Activated T-helper 2 cell treated with anti-CD3 and anti-CD28 coated beads, Interferon-gamma antibody, Interleukin-2, Interleukin-4, amounts not matched to agents 10 μg/mL and 5 μg/mL and 100 μg/mL, durations not matched to agents 14 hours and 24 hours and 36 hours (primary cell): ENCODE measurements at regions not wholly inside any gene's neighbourhood (a gene's known extent, or its start where the extent isn't known, plus 50 kb on each side); places are given as distances from the start of the nearest gene placed in this dataset.

Source experiments
- DNase-seq: peaks from one replicate; pipeline ENCODE4 v3.0.0; 2021; ENCODE audit warnings: low spot score
- H3K27ac Mint-ChIP-seq: one replicate; pipeline ENCODE4 v1.8.0; 2021; ENCODE audit warnings: mixed read lengths
- H3K27me3 Mint-ChIP-seq: one replicate; pipeline ENCODE4 v1.8.0; 2021; ENCODE audit warnings: low read depth, mixed read lengths
- H3K36me3 Mint-ChIP-seq: one replicate; pipeline ENCODE4 v1.8.0; 2021; ENCODE audit warnings: low read depth, mixed read lengths
- H3K4me1 Mint-ChIP-seq: one replicate; pipeline ENCODE4 v1.8.0; 2021; ENCODE audit warnings: low read depth, mixed read lengths
- H3K4me3 Mint-ChIP-seq: one replicate; pipeline ENCODE4 v1.8.0; 2021; ENCODE audit warnings: low read depth, mild to moderate bottlenecking, moderate library complexity, mixed read lengths
- H3K9me3 Mint-ChIP-seq: one replicate; pipeline ENCODE4 v1.8.0; 2021; ENCODE audit warnings: mixed read lengths
- intact Hi-C: fragments of 100-400 bp; cut with micrococcal nuclease; formaldehyde crosslinking; loops from one replicate; pipeline ENCODE4 v1.15.1; 2023

- H3K27me3 Mint-ChIP-seq, result no peaks in the 10 kb centered on the region
- no peak overlapping the region for H3K27ac Mint-ChIP-seq
- H3K4me3 Mint-ChIP-seq, result no peak overlapping the region
- no peaks in the 10 kb centered on the region for H3K9me3 Mint-ChIP-seq
- H3K36me3 Mint-ChIP-seq, result no peaks in the 10 kb centered on the region
- intact Hi-C loops, result no loop called here
- H3K4me1 Mint-ChIP-seq, result no peaks in the 10 kb centered on the region
- no peak for DNase-seq
Observed at GRCh38 chr2:240296104-240296406, 139.4 kb upstream of the GPC1 start.

GRCh38 chr2:240296476-240297255, 138.8 kb upstream of the GPC1 start:
- Mint-ChIP-seq H3K9me3 (no peaks in the 10 kb centered on the region), H3K4me3 (no peak overlapping the region), H3K27ac (no peak overlapping the region), H3K36me3 (no peaks in the 10 kb centered on the region), H3K4me1 (no peaks in the 10 kb centered on the region), H3K27me3 (no peaks in the 10 kb centered on the region)
- no peak for DNase-seq
- intact Hi-C loops, result no loop called here

- no peak overlapping the region for H3K4me3 Mint-ChIP-seq
- no peak overlapping the region for H3K27ac Mint-ChIP-seq
- no peak for DNase-seq
- no peaks in the 10 kb centered on the region for H3K36me3 Mint-ChIP-seq
- no peaks in the 10 kb centered on the region for H3K9me3 Mint-ChIP-seq
- no peaks in the 10 kb centered on the region for H3K4me1 Mint-ChIP-seq
- H3K27me3 Mint-ChIP-seq, result no peaks in the 10 kb centered on the region
- intact Hi-C loops, result no loop called here
Observed at GRCh38 chr2:240297256-240298116, 138.0 kb upstream of the GPC1 start.

GRCh38 chr2:240298117-240298790, 137.2 kb upstream of the GPC1 start:
- DNase-seq, result no peak
- intact Hi-C loops, result no loop called here
- Mint-ChIP-seq H3K27ac (no peak overlapping the region), H3K9me3 (no peaks in the 10 kb centered on the region), H3K4me1 (no peaks in the 10 kb centered on the region), H3K36me3 (no peaks in the 10 kb centered on the region), H3K27me3 (no peaks in the 10 kb centered on the region), H3K4me3 (no peak overlapping the region)

- no peaks in the 10 kb centered on the region for H3K9me3 Mint-ChIP-seq
- no peak overlapping the region for H3K4me3 Mint-ChIP-seq
- H3K4me1 Mint-ChIP-seq, result no peaks in the 10 kb centered on the region
- intact Hi-C loops, result no loop called here
- H3K27ac Mint-ChIP-seq, result no peak overlapping the region
- no peak for DNase-seq
- no peaks in the 10 kb centered on the region for H3K27me3 Mint-ChIP-seq
- H3K36me3 Mint-ChIP-seq, result no peaks in the 10 kb centered on the region
Observed at GRCh38 chr2:240298803-240299709, 136.4 kb upstream of the GPC1 start.

- DNase-seq, result no peak
- no peaks in the 10 kb centered on the region for H3K27me3 Mint-ChIP-seq
- no peaks in the 10 kb centered on the region for H3K9me3 Mint-ChIP-seq
- no peaks in the 10 kb centered on the region for H3K36me3 Mint-ChIP-seq
- no peak overlapping the region for H3K27ac Mint-ChIP-seq
- H3K4me1 Mint-ChIP-seq, result no peaks in the 10 kb centered on the region
- intact Hi-C loops, result loop anchor here (10.0 kb wide), 1 partner anchor 135 kb away; the partner anchor contains the start of gene GPC1
- H3K4me3 Mint-ChIP-seq, result no peak overlapping the region
Observed at GRCh38 chr2:240299710-240300068, 135.8 kb upstream of the GPC1 start.

- no peaks in the 10 kb centered on the region for H3K9me3 Mint-ChIP-seq
- no peaks in the 10 kb centered on the region for H3K36me3 Mint-ChIP-seq
- H3K4me3 Mint-ChIP-seq, result no peak overlapping the region
- no peak for DNase-seq
- H3K27ac Mint-ChIP-seq, result no peak overlapping the region
- no peaks in the 10 kb centered on the region for H3K4me1 Mint-ChIP-seq
- no peaks in the 10 kb centered on the region for H3K27me3 Mint-ChIP-seq
- intact Hi-C loops, result loop anchor here (10.0 kb wide), 1 partner anchor 134 kb away; the partner anchor contains the start of gene GPC1
Observed at GRCh38 chr2:240300261-240300821, 135.1 kb upstream of the GPC1 start.

- Mint-ChIP-seq H3K4me1 (no peaks in the 10 kb centered on the region), H3K27me3 (no peaks in the 10 kb centered on the region), H3K36me3 (no peaks in the 10 kb centered on the region), H3K27ac (no peak overlapping the region), H3K4me3 (no peak overlapping the region), H3K9me3 (no peaks in the 10 kb centered on the region)
- intact Hi-C loops, result loop anchor here (10.0 kb wide), 1 partner anchor 134 kb away; the partner anchor contains the start of gene GPC1
- DNase-seq, result no peak
Observed at GRCh38 chr2:240300840-240301239, 134.6 kb upstream of the GPC1 start.

- intact Hi-C loops, result loop anchor here (10.0 kb wide), 1 partner anchor 133 kb away; the partner anchor contains the start of gene GPC1
- no peaks in the 10 kb centered on the region for H3K36me3 Mint-ChIP-seq
Observed at GRCh38 chr2:240301256-240301795, 134.1 kb upstream of the GPC1 start.

GRCh38 chr2:240302041-240302440, 133.4 kb upstream of the GPC1 start:
- no peak for DNase-seq
- H3K27ac Mint-ChIP-seq, result no peak overlapping the region
- no peak overlapping the region for H3K4me3 Mint-ChIP-seq

More at GRCh38 chr2:240301256-240301795, 134.1 kb upstream of the GPC1 start:
- Mint-ChIP-seq H3K4me3 (no peak overlapping the region), H3K27me3 (no peaks in the 10 kb centered on the region), H3K9me3 (no peaks in the 10 kb centered on the region), H3K27ac (no peak overlapping the region), H3K4me1 (no peaks in the 10 kb centered on the region)
- no peak for DNase-seq

GRCh38 chr2:240302933-240303595, 132.4 kb upstream of the GPC1 start:
- H3K27me3 Mint-ChIP-seq, result no peaks in the 10 kb centered on the region
- no peak for DNase-seq
- no peaks in the 10 kb centered on the region for H3K4me1 Mint-ChIP-seq
- H3K9me3 Mint-ChIP-seq, result no peaks in the 10 kb centered on the region
- intact Hi-C loops, result loop anchor here (10.0 kb wide), 1 partner anchor 132 kb away; the partner anchor contains the start of gene GPC1
- H3K4me3 Mint-ChIP-seq, result no peak overlapping the region
- H3K27ac Mint-ChIP-seq, result no peak overlapping the region
- H3K36me3 Mint-ChIP-seq, result no peaks in the 10 kb centered on the region

More at GRCh38 chr2:240302041-240302440, 133.4 kb upstream of the GPC1 start:
- no peaks in the 10 kb centered on the region for H3K9me3 Mint-ChIP-seq
- H3K27me3 Mint-ChIP-seq, result no peaks in the 10 kb centered on the region
- intact Hi-C loops, result loop anchor here (10.0 kb wide), 1 partner anchor 133 kb away; the partner anchor contains the start of gene GPC1
- no peaks in the 10 kb centered on the region for H3K36me3 Mint-ChIP-seq
- H3K4me1 Mint-ChIP-seq, result no peaks in the 10 kb centered on the region
